Keratinocyte (primary cell): ENCODE measurements at regions not wholly inside any gene's neighbourhood (a gene's known extent, or its start where the extent isn't known, plus 50 kb on each side); places are given as distances from the start of the nearest gene placed in this dataset.

Experiments used
- DNase-seq: peaks from one replicate; pipeline ENCODE4 v3.0.0-alpha.2; 2011; ENCODE audit warnings: low read depth, missing footprints, low spot score
- FAIRE-seq: peaks from 2 replicates; lab custom pipeline; 2011; peaks lifted over from hg19 to GRCh38; lab: Jason Lieb, UNC
- H2AFZ ChIP-seq: 2 replicates; pipeline ENCODE4 v1.6.0; 2012; ENCODE audit warnings: low read length, control low read depth, inconsistent platforms; ENCODE audit not compliant: control insufficient read depth
- H3K27ac ChIP-seq: 2 replicates; pipeline ENCODE4 v1.5.1; 2011; ENCODE audit warnings: low read length; ENCODE audit not compliant: control insufficient read depth, insufficient read depth
- H3K27me3 ChIP-seq: 3 replicates; pipeline ENCODE4 v1.6.0; 2011; ENCODE audit warnings: low read length; ENCODE audit not compliant: control insufficient read depth, insufficient read depth; ENCODE audit errors: extremely low read depth
- H3K36me3 ChIP-seq, 2 experiments: 2 replicates in 1 of 2; 3 replicates in 1 of 2; pipeline ENCODE4 v1.5.1; 2011; ENCODE audit warnings: low read length in 2 of 2, mild to moderate bottlenecking in 1 of 2; ENCODE audit not compliant: control insufficient read depth in 2 of 2, insufficient read depth in 2 of 2; ENCODE audit errors: extremely low read depth in 1 of 2
- H3K4me1 ChIP-seq: 3 replicates; pipeline ENCODE4 v1.5.1; 2011; ENCODE audit warnings: low read length; ENCODE audit not compliant: control insufficient read depth, insufficient read depth; ENCODE audit errors: extremely low read depth
- H3K4me2 ChIP-seq: 3 replicates; pipeline ENCODE4 v1.6.0; 2011; ENCODE audit warnings: low read depth, low read length; ENCODE audit not compliant: control insufficient read depth, insufficient read depth; ENCODE audit errors: extremely low read depth
- H3K4me3 ChIP-seq, 3 experiments: fragments of 200-600 bp in 1 of 3; sonication (generic) in 1 of 3; 2 replicates in 2 of 3; 3 replicates in 1 of 3; pipeline ENCODE4 v1.5.1; 2011 to 2016; ENCODE audit warnings: low read length in 3 of 3, mild to moderate bottlenecking in 3 of 3, control low read depth in 2 of 3, inconsistent platforms in 1 of 3, low read depth in 1 of 3, mixed read lengths in 1 of 3, mixed run types in 1 of 3, moderate library complexity in 1 of 3; ENCODE audit not compliant: control insufficient read depth in 2 of 3, insufficient read depth in 2 of 3; ENCODE audit errors: extremely low read depth in 1 of 3
- H3K79me2 ChIP-seq: 2 replicates; pipeline ENCODE4 v1.6.0; 2012; ENCODE audit warnings: low read length; ENCODE audit not compliant: control insufficient read depth, insufficient read depth
- H3K9ac ChIP-seq: 3 replicates; pipeline ENCODE4 v1.6.0; 2011; ENCODE audit warnings: low read length; ENCODE audit not compliant: control insufficient read depth, insufficient read depth; ENCODE audit errors: extremely low read depth
- H3K9me1 ChIP-seq: 3 replicates; pipeline ENCODE4 v1.6.0; 2011; ENCODE audit warnings: low read length; ENCODE audit not compliant: control insufficient read depth, insufficient read depth; ENCODE audit errors: extremely low read depth
- H3K9me3 ChIP-seq: 2 replicates; pipeline ENCODE4 v1.5.1; 2012; ENCODE audit warnings: low read depth, low read length; ENCODE audit not compliant: control insufficient read depth
- H4K20me1 ChIP-seq: 3 replicates; pipeline ENCODE4 v1.6.0; 2011; ENCODE audit warnings: low read length; ENCODE audit not compliant: control insufficient read depth, insufficient read depth; ENCODE audit errors: extremely low read depth
- EZH2 ChIP-seq: IDR thresholded peaks from one replicate; pipeline ENCODE4 v1.6.1; 2012; ENCODE audit warnings: inconsistent platforms, mild to moderate bottlenecking, low read length, moderate library complexity
- dilution Hi-C: fragments of 300-500 bp; cut with MboI; formaldehyde crosslinking; loops from one replicate; pipeline ENCODE4 v1.7.0; 2020; ENCODE audit warnings: low sequenced_read_pairs; ENCODE audit not compliant: extremely low pct_ligation_motif_present
- TF ChIP-seq, protein P1 (sequence below), 3 experiments: IDR thresholded peaks in 1 of 3; conservative IDR thresholded peaks in 1 of 3; optimal IDR thresholded peaks in 1 of 3; 2 replicates in 2 of 3; 3 replicates in 1 of 3; pipeline versions ENCODE3 to v1.5.1; 2011; ENCODE audit warnings: low read length in 3 of 3, mild to moderate bottlenecking in 3 of 3, moderate library complexity in 2 of 3, control low read depth in 1 of 3, inconsistent platforms in 1 of 3; ENCODE audit not compliant: insufficient read depth in 2 of 3; ENCODE audit errors: extremely low read depth in 1 of 3

DNA sequence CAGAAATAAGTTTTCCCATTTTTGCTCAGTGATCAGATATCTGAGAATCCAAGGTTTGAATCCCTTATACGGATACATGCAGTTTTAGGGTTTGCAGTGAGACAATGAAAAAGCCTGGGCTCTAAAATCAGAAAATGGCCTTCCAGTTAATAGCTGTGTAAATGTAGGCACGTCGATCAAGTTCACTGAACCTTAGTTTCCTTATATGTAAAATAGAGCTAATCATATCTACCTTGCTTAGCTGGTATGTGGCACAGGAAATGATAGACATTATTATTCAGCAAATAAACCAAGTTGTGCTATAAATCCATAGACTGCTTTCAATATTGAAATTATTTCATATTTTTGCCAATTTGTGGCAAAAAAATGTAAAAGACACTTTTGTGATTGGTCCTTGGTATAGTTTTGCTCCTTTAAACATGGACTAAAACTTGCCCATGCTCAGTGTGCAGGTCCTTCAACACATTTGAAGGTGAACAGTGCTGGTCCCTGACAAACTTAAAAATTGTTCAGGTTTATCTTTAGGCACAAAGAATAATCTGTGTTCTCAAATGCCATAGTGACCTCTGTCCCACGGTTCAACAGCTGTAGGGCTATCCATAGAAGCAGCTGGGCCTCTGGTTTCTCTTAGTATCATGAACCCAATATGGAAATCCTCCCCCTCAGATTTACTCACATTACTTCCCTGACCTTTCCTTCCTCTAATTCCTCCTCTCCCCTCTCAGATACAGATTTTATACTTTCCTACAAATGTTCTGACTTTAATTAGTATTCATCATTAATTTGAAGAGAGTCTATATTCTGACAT lies 51.0 kb downstream of the CCDC54 start:
- H3K9me1 ChIP-seq = no peaks in the 10 kb centered on the region
- dilution Hi-C loops = loop anchor here (25.0 kb wide), 1 partner anchor 166 kb away; no protein-coding TSS in a partner anchor
- H4K20me1 ChIP-seq = no peaks in the 10 kb centered on the region
- no peaks in the 10 kb centered on the region for H3K36me3 ChIP-seq
- H3K27ac ChIP-seq = no peak overlapping the region
- no peak overlapping the region for H3K4me2 ChIP-seq
- H3K4me3 ChIP-seq = no peak overlapping the region
- no peak overlapping the region for H2AFZ ChIP-seq
- no peak for FAIRE-seq
- no peaks in the 10 kb centered on the region for H3K79me2 ChIP-seq
- DNase-seq = no peak
- H3K9me3 ChIP-seq = no peaks in the 10 kb centered on the region
- peaks cover 27% of the 10 kb centered on the region for H3K4me1 ChIP-seq
- TF ChIP-seq, protein P1, sequence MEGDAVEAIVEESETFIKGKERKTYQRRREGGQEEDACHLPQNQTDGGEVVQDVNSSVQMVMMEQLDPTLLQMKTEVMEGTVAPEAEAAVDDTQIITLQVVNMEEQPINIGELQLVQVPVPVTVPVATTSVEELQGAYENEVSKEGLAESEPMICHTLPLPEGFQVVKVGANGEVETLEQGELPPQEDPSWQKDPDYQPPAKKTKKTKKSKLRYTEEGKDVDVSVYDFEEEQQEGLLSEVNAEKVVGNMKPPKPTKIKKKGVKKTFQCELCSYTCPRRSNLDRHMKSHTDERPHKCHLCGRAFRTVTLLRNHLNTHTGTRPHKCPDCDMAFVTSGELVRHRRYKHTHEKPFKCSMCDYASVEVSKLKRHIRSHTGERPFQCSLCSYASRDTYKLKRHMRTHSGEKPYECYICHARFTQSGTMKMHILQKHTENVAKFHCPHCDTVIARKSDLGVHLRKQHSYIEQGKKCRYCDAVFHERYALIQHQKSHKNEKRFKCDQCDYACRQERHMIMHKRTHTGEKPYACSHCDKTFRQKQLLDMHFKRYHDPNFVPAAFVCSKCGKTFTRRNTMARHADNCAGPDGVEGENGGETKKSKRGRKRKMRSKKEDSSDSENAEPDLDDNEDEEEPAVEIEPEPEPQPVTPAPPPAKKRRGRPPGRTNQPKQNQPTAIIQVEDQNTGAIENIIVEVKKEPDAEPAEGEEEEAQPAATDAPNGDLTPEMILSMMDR (optimal IDR thresholded peaks at IDR 0.05 in 1 of 3, IDR thresholded peaks at IDR 0.05 in 1 of 3, conservative IDR thresholded peaks at IDR 0.05 in 1 of 3; ENCODE audit: extremely low read depth in 1 of 3, insufficient read depth in 2 of 3, low read length in 3 of 3) = no peak
- TF ChIP-seq EZH2 = no peak
- H3K27me3 ChIP-seq = no peaks in the 10 kb centered on the region
- H3K9ac ChIP-seq = no peak overlapping the region

DNA sequence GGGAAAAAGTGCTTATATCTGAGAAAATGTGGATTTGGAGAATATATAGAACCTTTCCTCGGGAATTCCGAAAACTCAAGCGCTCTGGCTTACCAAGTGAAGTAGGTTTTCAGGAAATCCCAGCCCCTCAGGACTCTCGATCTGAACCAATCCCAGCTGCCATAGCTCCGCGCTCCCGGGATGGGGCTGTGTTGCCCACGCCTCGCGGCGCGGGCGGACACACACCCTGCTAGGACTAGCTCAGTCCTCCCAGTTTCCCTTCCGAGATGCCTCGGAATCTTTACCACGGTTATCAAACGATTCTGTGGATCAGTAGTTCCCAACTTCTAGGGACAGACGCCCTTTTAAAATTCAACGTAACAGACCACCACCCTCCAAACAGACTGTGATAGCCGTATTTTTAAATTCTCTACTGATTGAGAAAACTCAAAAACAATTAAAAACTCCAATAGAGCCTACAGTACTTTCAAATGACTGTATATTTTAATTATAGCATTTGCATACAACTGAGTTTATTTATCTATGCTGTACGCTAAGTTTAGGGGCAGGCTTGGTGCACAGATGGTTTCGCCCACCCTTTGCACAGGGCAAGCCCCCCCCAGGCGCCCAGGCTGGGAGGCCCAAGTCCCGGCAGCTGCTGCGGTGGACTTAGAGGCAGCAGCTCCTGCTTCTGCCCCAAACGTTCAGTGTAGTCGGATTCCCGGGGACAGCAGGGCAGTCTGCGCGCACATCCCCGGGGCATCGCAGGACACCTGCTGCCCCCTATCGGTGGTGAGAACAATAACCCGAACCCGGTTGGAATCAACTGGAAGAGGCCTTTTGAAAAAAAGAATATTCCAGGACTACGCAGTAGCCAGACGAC lies 52.3 kb downstream of the CCDC54 start:
- Histone ChIP-seq H3K36me3 (no peaks in the 10 kb centered on the region), H4K20me1 (no peaks in the 10 kb centered on the region), H3K27me3 (no peaks in the 10 kb centered on the region), H3K4me3 (peak overlapping the region; percentile 21 to 72 (median 70)), H3K9me1 (no peaks in the 10 kb centered on the region), H3K27ac (peak overlapping the region; percentile 2), H3K4me1 (peaks cover 27% of the 10 kb centered on the region), H3K9me3 (no peaks in the 10 kb centered on the region), H3K79me2 (no peaks in the 10 kb centered on the region), H2AFZ (peak overlapping the region; percentile 93), H3K9ac (peak overlapping the region; percentile 54), H3K4me2 (peak overlapping the region; percentile 99)
- dilution Hi-C loops = loop anchor here (25.0 kb wide), 1 partner anchor 167 kb away; no protein-coding TSS in a partner anchor
- TF ChIP-seq, protein P1 (optimal IDR thresholded peaks at IDR 0.05 in 1 of 3, IDR thresholded peaks at IDR 0.05 in 1 of 3, conservative IDR thresholded peaks at IDR 0.05 in 1 of 3; ENCODE audit: extremely low read depth in 1 of 3, insufficient read depth in 2 of 3, low read length in 3 of 3) = peak; percentile 83 to 89 (median 89)
- no peak for TF ChIP-seq EZH2
- FAIRE-seq (peak; percentile 71), DNase-seq (peak; percentile 21)
